ENCODE measurements at regions not wholly inside any gene's neighbourhood (a gene's known extent, or its start where the extent isn't known, plus 50 kb on each side); places are given as distances from the start of the nearest gene placed in this dataset.

GRCh38 chr1:64337475-64337874 is 132.5 kb upstream of the CACHD1 start:
- TF ChIP-seq ZNF274 (IDR thresholded peaks at IDR 0.05; ENCODE audit: low read depth, low read length): no peak
- TF ChIP-seq YY1 (IDR thresholded peaks at IDR 0.05; ENCODE audit: insufficient read depth, insufficient read length): no peak
- no peak for TF ChIP-seq SUZ12 (IDR thresholded peaks at IDR 0.05; ENCODE audit: extremely low read depth, insufficient read depth, insufficient read length)
